Keratinocyte (primary cell): ENCODE measurements at regions not wholly inside any gene's neighbourhood (a gene's known extent, or its start where the extent isn't known, plus 50 kb on each side); places are given as distances from the start of the nearest gene placed in this dataset.

Experiments
- DNase-seq: peaks from one replicate; pipeline ENCODE4 v3.0.0-alpha.2; 2011; ENCODE audit warnings: low read depth, missing footprints, low spot score
- FAIRE-seq: peaks from 2 replicates; lab custom pipeline; 2011; peaks lifted over from hg19 to GRCh38; lab: Jason Lieb, UNC
- H2AFZ ChIP-seq: 2 replicates; pipeline ENCODE4 v1.6.0; 2012; ENCODE audit warnings: low read length, control low read depth, inconsistent platforms; ENCODE audit not compliant: control insufficient read depth
- H3K27ac ChIP-seq: 2 replicates; pipeline ENCODE4 v1.5.1; 2011; ENCODE audit warnings: low read length; ENCODE audit not compliant: control insufficient read depth, insufficient read depth
- H3K27me3 ChIP-seq: 3 replicates; pipeline ENCODE4 v1.6.0; 2011; ENCODE audit warnings: low read length; ENCODE audit not compliant: control insufficient read depth, insufficient read depth; ENCODE audit errors: extremely low read depth
- H3K36me3 ChIP-seq, 2 experiments: 2 replicates in 1 of 2; 3 replicates in 1 of 2; pipeline ENCODE4 v1.5.1; 2011; ENCODE audit warnings: low read length in 2 of 2, mild to moderate bottlenecking in 1 of 2; ENCODE audit not compliant: control insufficient read depth in 2 of 2, insufficient read depth in 2 of 2; ENCODE audit errors: extremely low read depth in 1 of 2
- H3K4me1 ChIP-seq: 3 replicates; pipeline ENCODE4 v1.5.1; 2011; ENCODE audit warnings: low read length; ENCODE audit not compliant: control insufficient read depth, insufficient read depth; ENCODE audit errors: extremely low read depth
- H3K4me2 ChIP-seq: 3 replicates; pipeline ENCODE4 v1.6.0; 2011; ENCODE audit warnings: low read depth, low read length; ENCODE audit not compliant: control insufficient read depth, insufficient read depth; ENCODE audit errors: extremely low read depth
- H3K4me3 ChIP-seq, 3 experiments: fragments of 200-600 bp in 1 of 3; sonication (generic) in 1 of 3; 2 replicates in 2 of 3; 3 replicates in 1 of 3; pipeline ENCODE4 v1.5.1; 2011 to 2016; ENCODE audit warnings: low read length in 3 of 3, mild to moderate bottlenecking in 3 of 3, control low read depth in 2 of 3, inconsistent platforms in 1 of 3, low read depth in 1 of 3, mixed read lengths in 1 of 3, mixed run types in 1 of 3, moderate library complexity in 1 of 3; ENCODE audit not compliant: control insufficient read depth in 2 of 3, insufficient read depth in 2 of 3; ENCODE audit errors: extremely low read depth in 1 of 3
- H3K79me2 ChIP-seq: 2 replicates; pipeline ENCODE4 v1.6.0; 2012; ENCODE audit warnings: low read length; ENCODE audit not compliant: control insufficient read depth, insufficient read depth
- H3K9ac ChIP-seq: 3 replicates; pipeline ENCODE4 v1.6.0; 2011; ENCODE audit warnings: low read length; ENCODE audit not compliant: control insufficient read depth, insufficient read depth; ENCODE audit errors: extremely low read depth
- H3K9me1 ChIP-seq: 3 replicates; pipeline ENCODE4 v1.6.0; 2011; ENCODE audit warnings: low read length; ENCODE audit not compliant: control insufficient read depth, insufficient read depth; ENCODE audit errors: extremely low read depth
- H3K9me3 ChIP-seq: 2 replicates; pipeline ENCODE4 v1.5.1; 2012; ENCODE audit warnings: low read depth, low read length; ENCODE audit not compliant: control insufficient read depth
- H4K20me1 ChIP-seq: 3 replicates; pipeline ENCODE4 v1.6.0; 2011; ENCODE audit warnings: low read length; ENCODE audit not compliant: control insufficient read depth, insufficient read depth; ENCODE audit errors: extremely low read depth
- CTCF ChIP-seq, 3 experiments: IDR thresholded peaks in 1 of 3; conservative IDR thresholded peaks in 1 of 3; optimal IDR thresholded peaks in 1 of 3; 2 replicates in 2 of 3; 3 replicates in 1 of 3; pipeline versions ENCODE3 to v1.5.1; 2011; ENCODE audit warnings: low read length in 3 of 3, mild to moderate bottlenecking in 3 of 3, moderate library complexity in 2 of 3, control low read depth in 1 of 3, inconsistent platforms in 1 of 3; ENCODE audit not compliant: insufficient read depth in 2 of 3; ENCODE audit errors: extremely low read depth in 1 of 3
- EZH2 ChIP-seq: IDR thresholded peaks from one replicate; pipeline ENCODE4 v1.6.1; 2012; ENCODE audit warnings: inconsistent platforms, mild to moderate bottlenecking, low read length, moderate library complexity
- dilution Hi-C: fragments of 300-500 bp; cut with MboI; formaldehyde crosslinking; loops from one replicate; pipeline ENCODE4 v1.7.0; 2020; ENCODE audit warnings: low sequenced_read_pairs; ENCODE audit not compliant: extremely low pct_ligation_motif_present

- H3K4me3 ChIP-seq, result no peak overlapping the region
- FAIRE-seq (no peak), DNase-seq (no peak)
- H3K27ac ChIP-seq, result no peak overlapping the region
- no peak overlapping the region for H3K9ac ChIP-seq
- no peaks in the 10 kb centered on the region for H3K9me3 ChIP-seq
- H3K9me1 ChIP-seq, result no peaks in the 10 kb centered on the region
- no peak overlapping the region for H3K4me2 ChIP-seq
- no peak overlapping the region for H2AFZ ChIP-seq
- no peak for TF ChIP-seq EZH2
- no peak for TF ChIP-seq CTCF (optimal IDR thresholded peaks at IDR 0.05 in 1 of 3, IDR thresholded peaks at IDR 0.05 in 1 of 3, conservative IDR thresholded peaks at IDR 0.05 in 1 of 3; ENCODE audit: extremely low read depth in 1 of 3, insufficient read depth in 2 of 3, low read length in 3 of 3)
- H3K36me3 ChIP-seq, result no peaks in the 10 kb centered on the region
- H3K79me2 ChIP-seq, result no peaks in the 10 kb centered on the region
- no peaks in the 10 kb centered on the region for H3K4me1 ChIP-seq
- dilution Hi-C loops, result no loop called here
- H3K27me3 ChIP-seq, result no peaks in the 10 kb centered on the region
- no peaks in the 10 kb centered on the region for H4K20me1 ChIP-seq
These were observed 474.4 kb upstream of the MAGEB18 start for GRCh38 chrX:25663701-25664100.

GRCh38 chrX:25665431-25665830 lies 472.7 kb upstream of the MAGEB18 start:
- H3K9me3 ChIP-seq, result no peaks in the 10 kb centered on the region
- dilution Hi-C loops, result no loop called here
- DNase-seq (no peak), FAIRE-seq (no peak)
- no peak overlapping the region for H3K9ac ChIP-seq
- no peak overlapping the region for H3K27ac ChIP-seq
- no peak overlapping the region for H2AFZ ChIP-seq
- H3K4me1 ChIP-seq, result no peaks in the 10 kb centered on the region
- no peaks in the 10 kb centered on the region for H4K20me1 ChIP-seq
- no peak overlapping the region for H3K4me2 ChIP-seq
- H3K36me3 ChIP-seq, result no peaks in the 10 kb centered on the region
- TF ChIP-seq EZH2 (no peak), CTCF (optimal IDR thresholded peaks at IDR 0.05 in 1 of 3, IDR thresholded peaks at IDR 0.05 in 1 of 3, conservative IDR thresholded peaks at IDR 0.05 in 1 of 3; ENCODE audit: extremely low read depth in 1 of 3, insufficient read depth in 2 of 3, low read length in 3 of 3) (no peak)
- H3K4me3 ChIP-seq, result no peak overlapping the region
- no peaks in the 10 kb centered on the region for H3K27me3 ChIP-seq
- no peaks in the 10 kb centered on the region for H3K79me2 ChIP-seq
- no peaks in the 10 kb centered on the region for H3K9me1 ChIP-seq
